CD4-positive, alpha-beta T cell (primary cell): ENCODE measurements at regions not wholly inside any gene's neighbourhood (a gene's known extent, or its start where the extent isn't known, plus 50 kb on each side); places are given as distances from the start of the nearest gene placed in this dataset.
A peak's percentile ranks its signal among the peaks of the same experiment; 100 is the strongest.

Source experiments
- ATAC-seq: fragments of 200-7000 bp; cut with Tn5 transposase; one replicate; pipeline ENCODE4 v1.10.0; 2022; ENCODE audit warnings: mild to moderate bottlenecking; ENCODE audit not compliant: poor library complexity
- CTCF ChIA-PET: fragments of 350-600 bp; sonication (Branson Sonifier 250); formaldehyde crosslinking; loops from one replicate; lab custom pipeline; 2021; ENCODE audit warnings: antibody characterized with exemption, inconsistent platforms; lab: Charles Lee
- POLR2A ChIA-PET: fragments of 350-600 bp; sonication (Branson Sonifier 250); formaldehyde crosslinking; loops from one replicate; lab custom pipeline; 2021; ENCODE audit warnings: antibody characterized with exemption, inconsistent platforms; lab: Charles Lee
- DNase-seq, 14 experiments: peaks; one replicate each; pipeline ENCODE4 v3.0.0-alpha.2; 2013 to 2020; ENCODE audit warnings: mixed read lengths in 2 of 14
- H3K27ac ChIP-seq, 2 donors: one replicate each; pipeline versions ENCODE4 v1.5.1 to v1.7.0; 2013; ENCODE audit warnings: low read length in 2 of 2, low read depth in 1 of 2, mild to moderate bottlenecking in 1 of 2
- H3K27me3 ChIP-seq, 2 experiments: 1 replicate in 1 of 2; 2 replicates in 1 of 2; pipeline versions ENCODE4 v1.6.1 to v1.7.0; 2013; ENCODE audit warnings: low read length in 2 of 2, control low read depth in 1 of 2, mild to moderate bottlenecking in 1 of 2, moderate library complexity in 1 of 2; ENCODE audit not compliant: insufficient read depth in 2 of 2, control insufficient read depth in 1 of 2
- H3K36me3 ChIP-seq: one replicate; pipeline ENCODE4 v1.6.1; 2013; ENCODE audit warnings: low read length, control low read depth; ENCODE audit not compliant: insufficient read depth
- H3K4me1 ChIP-seq: one replicate; pipeline ENCODE4 v1.6.1; 2013; ENCODE audit warnings: low read length, control low read depth; ENCODE audit not compliant: insufficient read depth
- H3K4me3 ChIP-seq: one replicate; pipeline ENCODE4 v1.5.1; 2013; ENCODE audit warnings: mild to moderate bottlenecking, low read length, moderate library complexity
- H3K9me3 ChIP-seq, 2 experiments: 1 replicate in 1 of 2; 2 replicates in 1 of 2; pipeline versions ENCODE4 v1.6.1 to v1.7.0; 2013; ENCODE audit warnings: low read length in 2 of 2, mild to moderate bottlenecking in 2 of 2, control low read depth in 1 of 2, moderate library complexity in 1 of 2; ENCODE audit not compliant: control insufficient read depth in 1 of 2, insufficient read depth in 1 of 2
- H3K27ac Mint-ChIP-seq: one replicate; pipeline ENCODE4 v1.8.0; 2020; ENCODE audit warnings: mixed read lengths
- H3K27me3 Mint-ChIP-seq: one replicate; pipeline ENCODE4 v1.8.0; 2021; ENCODE audit warnings: mixed read lengths
- H3K36me3 Mint-ChIP-seq: one replicate; pipeline ENCODE4 v1.8.0; 2021; ENCODE audit warnings: low read depth, mixed read lengths
- H3K4me1 Mint-ChIP-seq: one replicate; pipeline ENCODE4 v1.8.0; 2021; ENCODE audit warnings: low read depth, mixed read lengths
- H3K4me3 Mint-ChIP-seq: one replicate; pipeline ENCODE4 v1.8.0; 2020; ENCODE audit warnings: mild to moderate bottlenecking, mixed read lengths
- H3K9me3 Mint-ChIP-seq: one replicate; pipeline ENCODE4 v1.8.0; 2020; ENCODE audit warnings: mixed read lengths
- CTCF ChIP-seq: fragments of 200-600 bp; IDR thresholded peaks from one replicate; pipeline ENCODE4 v1.8.0; 2022; ENCODE audit warnings: antibody characterized with exemption, mild to moderate bottlenecking
- intact Hi-C, 2 experiments: fragments of 100-400 bp; cut with DNase I in 1 of 2; cut with micrococcal nuclease in 1 of 2; formaldehyde crosslinking; loops; one replicate each; pipeline versions ENCODE4 v1.15.1 to v1.9.0; 2023 to 2025; cut with DNase I, micrococcal nuclease

- Histone ChIP-seq H3K27ac (no peak overlapping the region), H3K4me3 (no peak overlapping the region), H3K4me1 (no peaks in the 10 kb centered on the region), H3K9me3 (peaks cover 6 to 13% of the 10 kb centered on the region in 2 experiments), H3K36me3 (no peaks in the 10 kb centered on the region), H3K27me3 (no peaks in the 10 kb centered on the region)
- no peaks in the 10 kb centered on the region for H3K4me1 Mint-ChIP-seq
- H3K4me3 Mint-ChIP-seq = no peak overlapping the region
- no peaks in the 10 kb centered on the region for H3K27me3 Mint-ChIP-seq
- DNase-seq (no peak), ATAC-seq (no peak)
- TF ChIP-seq CTCF = no peak
- H3K9me3 Mint-ChIP-seq = no peaks in the 10 kb centered on the region
- intact Hi-C loops = no loop called here
- no peaks in the 10 kb centered on the region for H3K36me3 Mint-ChIP-seq
- ChIA-PET CTCF (no interaction called here), POLR2A (no interaction called here)
- H3K27ac Mint-ChIP-seq = no peak overlapping the region
These were observed 135.6 kb upstream of the LYZL2 start for GRCh38 chr10:30765022-30765615.

- H3K4me3 ChIP-seq = no peak overlapping the region
- no peak overlapping the region for H3K27ac Mint-ChIP-seq
- no peak overlapping the region for H3K27ac ChIP-seq
- POLR2A ChIA-PET = no interaction called here
- DNase-seq (peak in 2 of 14 experiments; percentile 11 to 12), ATAC-seq (no peak)
- no peaks in the 10 kb centered on the region for H3K27me3 Mint-ChIP-seq
- H3K27me3 ChIP-seq = no peaks in the 10 kb centered on the region
- H3K36me3 Mint-ChIP-seq = no peaks in the 10 kb centered on the region
- peaks cover 0 to 4% of the 10 kb centered on the region in 2 experiments for H3K9me3 ChIP-seq
- no peaks in the 10 kb centered on the region for H3K4me1 ChIP-seq
- H3K9me3 Mint-ChIP-seq = no peaks in the 10 kb centered on the region
- no peaks in the 10 kb centered on the region for H3K4me1 Mint-ChIP-seq
- CTCF ChIA-PET = no interaction called here
- no peak overlapping the region for H3K4me3 Mint-ChIP-seq
- TF ChIP-seq CTCF = no peak
- H3K36me3 ChIP-seq = no peaks in the 10 kb centered on the region
- intact Hi-C loops = no loop called here
These were observed 134.4 kb upstream of the LYZL2 start for GRCh38 chr10:30763918-30764317.

- ATAC-seq (no peak), DNase-seq (no peak)
- Histone ChIP-seq H3K4me3 (no peak overlapping the region), H3K36me3 (no peaks in the 10 kb centered on the region), H3K4me1 (no peaks in the 10 kb centered on the region), H3K27me3 (no peaks in the 10 kb centered on the region), H3K9me3 (peaks cover 0 to 4% of the 10 kb centered on the region in 2 experiments), H3K27ac (no peak overlapping the region)
- H3K4me1 Mint-ChIP-seq = no peaks in the 10 kb centered on the region
- CTCF ChIA-PET = no interaction called here
- H3K36me3 Mint-ChIP-seq = no peaks in the 10 kb centered on the region
- H3K4me3 Mint-ChIP-seq = no peak overlapping the region
- no peaks in the 10 kb centered on the region for H3K27me3 Mint-ChIP-seq
- TF ChIP-seq CTCF = no peak
- intact Hi-C loops = no loop called here
- H3K9me3 Mint-ChIP-seq = no peaks in the 10 kb centered on the region
- POLR2A ChIA-PET = no interaction called here
- no peak overlapping the region for H3K27ac Mint-ChIP-seq
These were observed 133.1 kb upstream of the LYZL2 start for GRCh38 chr10:30762620-30763019.
